GM23338 (cell line): ENCODE measurements at regions not wholly inside any gene's neighbourhood (a gene's known extent, or its start where the extent isn't known, plus 50 kb on each side); places are given as distances from the start of the nearest gene placed in this dataset.

Source experiments
- CREB1 ChIP-seq: fragments of 250-450 bp; sonication (Bioruptor Pico); IDR thresholded peaks from 2 replicates; pipeline ENCODE4 v1.5.0; 2020; ENCODE audit warnings: low read depth, mild to moderate bottlenecking, moderate library complexity
- EZH2 ChIP-seq: fragments of 200-600 bp; sonication (generic); IDR thresholded peaks from one replicate; pipeline ENCODE4 v1.8.0; 2017; ENCODE audit warnings: antibody characterized with exemption, mild to moderate bottlenecking, low read depth; ENCODE audit not compliant: unreplicated experiment
- EZH2phosphoT487 ChIP-seq: fragments of 200-600 bp; sonication (generic); IDR thresholded peaks from one replicate; pipeline ENCODE4 v1.8.1; 2018; ENCODE audit warnings: antibody characterized with exemption; ENCODE audit not compliant: unreplicated experiment
- JUNB ChIP-seq: IDR thresholded peaks from one replicate; pipeline ENCODE4 v1.6.1; 2016; ENCODE audit warnings: antibody characterized with exemption; ENCODE audit not compliant: unreplicated experiment
- NANOG ChIP-seq: IDR thresholded peaks from 2 replicates; pipeline ENCODE4 v1.6.1; 2016; ENCODE audit warnings: antibody characterized with exemption, borderline replicate concordance
- POLR2AphosphoS5 ChIP-seq: IDR thresholded peaks from 2 replicates; pipeline ENCODE4 v1.6.1; 2016; ENCODE audit warnings: antibody characterized with exemption, low read depth
- STAT1 ChIP-seq: IDR thresholded peaks from one replicate; pipeline ENCODE4 v1.6.1; 2016; ENCODE audit warnings: antibody characterized with exemption; ENCODE audit not compliant: unreplicated experiment
- ZNF114 ChIP-seq: fragments of 250-450 bp; sonication (Bioruptor Pico); IDR thresholded peaks from 2 replicates; pipeline ENCODE4 v1.5.0; 2020; ENCODE audit warnings: mild to moderate bottlenecking, moderate library complexity
- ZNF331 ChIP-seq: fragments of 250-450 bp; sonication (Bioruptor Pico); IDR thresholded peaks from 2 replicates; pipeline ENCODE4 v1.5.0; 2020; ENCODE audit warnings: low read depth, mild to moderate bottlenecking, moderate library complexity
- TF ChIP-seq, protein P1 (sequence below), 2 experiments: fragments of 200-600 bp in 1 of 2; sonication (generic) in 1 of 2; conservative IDR thresholded peaks; 2 replicates each; pipeline versions ENCODE4 v1.5.1 to v1.6.1; 2016 to 2017; ENCODE audit warnings: antibody characterized with exemption in 2 of 2, low read depth in 2 of 2, mild to moderate bottlenecking in 2 of 2, moderate library complexity in 1 of 2
- TF ChIP-seq, protein P2 (sequence below): IDR thresholded peaks from one replicate; pipeline ENCODE4 v1.6.1; 2018; ENCODE audit warnings: antibody characterized with exemption; ENCODE audit not compliant: unreplicated experiment
- TF ChIP-seq, protein P3 (sequence below): fragments of 250-450 bp; sonication (Bioruptor Pico); IDR thresholded peaks from 2 replicates; pipeline ENCODE4 v1.5.0; 2020; ENCODE audit warnings: mild to moderate bottlenecking, moderate library complexity

DNA sequence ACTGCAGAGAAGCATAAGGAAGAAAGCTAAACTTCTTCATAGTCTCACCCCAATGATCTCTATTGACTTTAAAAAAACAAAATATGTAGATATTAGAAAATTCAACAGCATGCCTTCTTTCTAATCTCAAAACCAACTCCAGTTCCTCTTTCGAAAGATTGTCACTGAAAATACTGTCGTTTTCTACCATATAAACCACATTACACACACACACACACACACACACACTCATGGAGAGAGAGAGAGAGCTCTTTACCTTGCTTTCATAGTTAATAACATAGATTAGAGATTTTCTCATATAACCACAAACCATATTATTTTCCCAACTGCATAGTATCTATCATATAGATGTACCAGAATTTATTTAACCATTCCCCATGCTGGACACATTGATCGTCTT is 296.2 kb upstream of the MGMT start:
- TF ChIP-seq, protein P1, sequence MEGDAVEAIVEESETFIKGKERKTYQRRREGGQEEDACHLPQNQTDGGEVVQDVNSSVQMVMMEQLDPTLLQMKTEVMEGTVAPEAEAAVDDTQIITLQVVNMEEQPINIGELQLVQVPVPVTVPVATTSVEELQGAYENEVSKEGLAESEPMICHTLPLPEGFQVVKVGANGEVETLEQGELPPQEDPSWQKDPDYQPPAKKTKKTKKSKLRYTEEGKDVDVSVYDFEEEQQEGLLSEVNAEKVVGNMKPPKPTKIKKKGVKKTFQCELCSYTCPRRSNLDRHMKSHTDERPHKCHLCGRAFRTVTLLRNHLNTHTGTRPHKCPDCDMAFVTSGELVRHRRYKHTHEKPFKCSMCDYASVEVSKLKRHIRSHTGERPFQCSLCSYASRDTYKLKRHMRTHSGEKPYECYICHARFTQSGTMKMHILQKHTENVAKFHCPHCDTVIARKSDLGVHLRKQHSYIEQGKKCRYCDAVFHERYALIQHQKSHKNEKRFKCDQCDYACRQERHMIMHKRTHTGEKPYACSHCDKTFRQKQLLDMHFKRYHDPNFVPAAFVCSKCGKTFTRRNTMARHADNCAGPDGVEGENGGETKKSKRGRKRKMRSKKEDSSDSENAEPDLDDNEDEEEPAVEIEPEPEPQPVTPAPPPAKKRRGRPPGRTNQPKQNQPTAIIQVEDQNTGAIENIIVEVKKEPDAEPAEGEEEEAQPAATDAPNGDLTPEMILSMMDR (conservative IDR thresholded peaks at IDR 0.05; ENCODE audit: low read depth in 2 of 2) = no peak
- TF ChIP-seq EZH2 (no peak), EZH2phosphoT487 (no peak), POLR2AphosphoS5 (no peak), ZNF114 (CRISPR knock-in tag) (no peak), NANOG (no peak), JUNB (no peak), CREB1 (CRISPR knock-in tag) (no peak), ZNF331 (CRISPR knock-in tag) (no peak), STAT1 (no peak)
- TF ChIP-seq, protein P2, sequence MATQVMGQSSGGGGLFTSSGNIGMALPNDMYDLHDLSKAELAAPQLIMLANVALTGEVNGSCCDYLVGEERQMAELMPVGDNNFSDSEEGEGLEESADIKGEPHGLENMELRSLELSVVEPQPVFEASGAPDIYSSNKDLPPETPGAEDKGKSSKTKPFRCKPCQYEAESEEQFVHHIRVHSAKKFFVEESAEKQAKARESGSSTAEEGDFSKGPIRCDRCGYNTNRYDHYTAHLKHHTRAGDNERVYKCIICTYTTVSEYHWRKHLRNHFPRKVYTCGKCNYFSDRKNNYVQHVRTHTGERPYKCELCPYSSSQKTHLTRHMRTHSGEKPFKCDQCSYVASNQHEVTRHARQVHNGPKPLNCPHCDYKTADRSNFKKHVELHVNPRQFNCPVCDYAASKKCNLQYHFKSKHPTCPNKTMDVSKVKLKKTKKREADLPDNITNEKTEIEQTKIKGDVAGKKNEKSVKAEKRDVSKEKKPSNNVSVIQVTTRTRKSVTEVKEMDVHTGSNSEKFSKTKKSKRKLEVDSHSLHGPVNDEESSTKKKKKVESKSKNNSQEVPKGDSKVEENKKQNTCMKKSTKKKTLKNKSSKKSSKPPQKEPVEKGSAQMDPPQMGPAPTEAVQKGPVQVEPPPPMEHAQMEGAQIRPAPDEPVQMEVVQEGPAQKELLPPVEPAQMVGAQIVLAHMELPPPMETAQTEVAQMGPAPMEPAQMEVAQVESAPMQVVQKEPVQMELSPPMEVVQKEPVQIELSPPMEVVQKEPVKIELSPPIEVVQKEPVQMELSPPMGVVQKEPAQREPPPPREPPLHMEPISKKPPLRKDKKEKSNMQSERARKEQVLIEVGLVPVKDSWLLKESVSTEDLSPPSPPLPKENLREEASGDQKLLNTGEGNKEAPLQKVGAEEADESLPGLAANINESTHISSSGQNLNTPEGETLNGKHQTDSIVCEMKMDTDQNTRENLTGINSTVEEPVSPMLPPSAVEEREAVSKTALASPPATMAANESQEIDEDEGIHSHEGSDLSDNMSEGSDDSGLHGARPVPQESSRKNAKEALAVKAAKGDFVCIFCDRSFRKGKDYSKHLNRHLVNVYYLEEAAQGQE = no peak
- TF ChIP-seq, protein P3, sequence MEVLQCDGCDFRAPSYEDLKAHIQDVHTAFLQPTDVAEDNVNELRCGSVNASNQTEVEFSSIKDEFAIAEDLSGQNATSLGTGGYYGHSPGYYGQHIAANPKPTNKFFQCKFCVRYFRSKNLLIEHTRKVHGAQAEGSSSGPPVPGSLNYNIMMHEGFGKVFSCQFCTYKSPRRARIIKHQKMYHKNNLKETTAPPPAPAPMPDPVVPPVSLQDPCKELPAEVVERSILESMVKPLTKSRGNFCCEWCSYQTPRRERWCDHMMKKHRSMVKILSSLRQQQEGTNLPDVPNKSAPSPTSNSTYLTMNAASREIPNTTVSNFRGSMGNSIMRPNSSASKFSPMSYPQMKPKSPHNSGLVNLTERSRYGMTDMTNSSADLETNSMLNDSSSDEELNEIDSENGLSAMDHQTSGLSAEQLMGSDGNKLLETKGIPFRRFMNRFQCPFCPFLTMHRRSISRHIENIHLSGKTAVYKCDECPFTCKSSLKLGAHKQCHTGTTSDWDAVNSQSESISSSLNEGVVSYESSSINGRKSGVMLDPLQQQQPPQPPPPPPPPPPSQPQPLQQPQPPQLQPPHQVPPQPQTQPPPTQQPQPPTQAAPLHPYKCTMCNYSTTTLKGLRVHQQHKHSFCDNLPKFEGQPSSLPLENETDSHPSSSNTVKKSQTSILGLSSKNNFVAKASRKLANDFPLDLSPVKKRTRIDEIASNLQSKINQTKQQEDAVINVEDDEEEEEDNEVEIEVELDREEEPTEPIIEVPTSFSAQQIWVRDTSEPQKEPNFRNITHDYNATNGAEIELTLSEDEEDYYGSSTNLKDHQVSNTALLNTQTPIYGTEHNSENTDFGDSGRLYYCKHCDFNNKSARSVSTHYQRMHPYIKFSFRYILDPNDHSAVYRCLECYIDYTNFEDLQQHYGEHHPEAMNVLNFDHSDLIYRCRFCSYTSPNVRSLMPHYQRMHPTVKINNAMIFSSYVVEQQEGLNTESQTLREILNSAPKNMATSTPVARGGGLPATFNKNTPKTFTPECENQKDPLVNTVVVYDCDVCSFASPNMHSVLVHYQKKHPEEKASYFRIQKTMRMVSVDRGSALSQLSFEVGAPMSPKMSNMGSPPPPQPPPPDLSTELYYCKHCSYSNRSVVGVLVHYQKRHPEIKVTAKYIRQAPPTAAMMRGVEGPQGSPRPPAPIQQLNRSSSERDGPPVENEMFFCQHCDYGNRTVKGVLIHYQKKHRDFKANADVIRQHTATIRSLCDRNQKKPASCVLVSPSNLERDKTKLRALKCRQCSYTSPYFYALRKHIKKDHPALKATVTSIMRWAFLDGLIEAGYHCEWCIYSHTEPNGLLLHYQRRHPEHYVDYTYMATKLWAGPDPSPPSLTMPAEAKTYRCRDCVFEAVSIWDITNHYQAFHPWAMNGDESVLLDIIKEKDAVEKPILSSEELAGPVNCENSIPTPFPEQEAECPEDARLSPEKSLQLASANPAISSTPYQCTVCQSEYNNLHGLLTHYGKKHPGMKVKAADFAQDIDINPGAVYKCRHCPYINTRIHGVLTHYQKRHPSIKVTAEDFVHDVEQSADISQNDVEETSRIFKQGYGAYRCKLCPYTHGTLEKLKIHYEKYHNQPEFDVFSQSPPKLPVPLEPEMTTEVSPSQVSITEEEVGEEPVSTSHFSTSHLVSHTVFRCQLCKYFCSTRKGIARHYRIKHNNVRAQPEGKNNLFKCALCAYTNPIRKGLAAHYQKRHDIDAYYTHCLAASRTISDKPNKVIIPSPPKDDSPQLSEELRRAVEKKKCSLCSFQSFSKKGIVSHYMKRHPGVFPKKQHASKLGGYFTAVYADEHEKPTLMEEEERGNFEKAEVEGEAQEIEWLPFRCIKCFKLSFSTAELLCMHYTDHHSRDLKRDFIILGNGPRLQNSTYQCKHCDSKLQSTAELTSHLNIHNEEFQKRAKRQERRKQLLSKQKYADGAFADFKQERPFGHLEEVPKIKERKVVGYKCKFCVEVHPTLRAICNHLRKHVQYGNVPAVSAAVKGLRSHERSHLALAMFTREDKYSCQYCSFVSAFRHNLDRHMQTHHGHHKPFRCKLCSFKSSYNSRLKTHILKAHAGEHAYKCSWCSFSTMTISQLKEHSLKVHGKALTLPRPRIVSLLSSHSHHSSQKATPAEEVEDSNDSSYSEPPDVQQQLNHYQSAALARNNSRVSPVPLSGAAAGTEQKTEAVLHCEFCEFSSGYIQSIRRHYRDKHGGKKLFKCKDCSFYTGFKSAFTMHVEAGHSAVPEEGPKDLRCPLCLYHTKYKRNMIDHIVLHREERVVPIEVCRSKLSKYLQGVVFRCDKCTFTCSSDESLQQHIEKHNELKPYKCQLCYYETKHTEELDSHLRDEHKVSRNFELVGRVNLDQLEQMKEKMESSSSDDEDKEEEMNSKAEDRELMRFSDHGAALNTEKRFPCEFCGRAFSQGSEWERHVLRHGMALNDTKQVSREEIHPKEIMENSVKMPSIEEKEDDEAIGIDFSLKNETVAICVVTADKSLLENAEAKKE (CRISPR knock-in tag) = no peak
